ENCODE measurements at regions not wholly inside any gene's neighbourhood (a gene's known extent, or its start where the extent isn't known, plus 50 kb on each side); places are given as distances from the start of the nearest gene placed in this dataset.
A peak's percentile ranks its signal among the peaks of the same experiment; 100 is the strongest.

DNA sequence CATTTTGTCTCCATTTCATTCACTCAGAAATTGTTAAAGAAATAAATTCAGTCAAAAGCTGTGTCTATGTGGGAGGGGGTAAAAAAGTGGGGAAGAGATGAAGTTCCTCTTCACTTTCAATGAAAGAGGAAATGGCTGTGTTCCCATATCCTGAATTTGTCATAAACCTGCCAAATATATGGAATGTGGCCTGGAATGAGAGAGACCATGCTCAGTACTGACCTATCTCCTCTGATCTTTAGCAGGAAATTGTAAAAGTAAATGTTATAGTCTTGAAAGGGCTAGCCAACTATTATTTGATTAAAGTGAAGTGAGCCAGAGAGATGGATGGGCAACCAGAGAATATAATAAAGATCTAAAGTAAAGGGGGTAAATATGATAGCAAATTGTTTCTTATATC lies 130.3 kb upstream of the C21orf91 start:
- TF ChIP-seq, protein P1, sequence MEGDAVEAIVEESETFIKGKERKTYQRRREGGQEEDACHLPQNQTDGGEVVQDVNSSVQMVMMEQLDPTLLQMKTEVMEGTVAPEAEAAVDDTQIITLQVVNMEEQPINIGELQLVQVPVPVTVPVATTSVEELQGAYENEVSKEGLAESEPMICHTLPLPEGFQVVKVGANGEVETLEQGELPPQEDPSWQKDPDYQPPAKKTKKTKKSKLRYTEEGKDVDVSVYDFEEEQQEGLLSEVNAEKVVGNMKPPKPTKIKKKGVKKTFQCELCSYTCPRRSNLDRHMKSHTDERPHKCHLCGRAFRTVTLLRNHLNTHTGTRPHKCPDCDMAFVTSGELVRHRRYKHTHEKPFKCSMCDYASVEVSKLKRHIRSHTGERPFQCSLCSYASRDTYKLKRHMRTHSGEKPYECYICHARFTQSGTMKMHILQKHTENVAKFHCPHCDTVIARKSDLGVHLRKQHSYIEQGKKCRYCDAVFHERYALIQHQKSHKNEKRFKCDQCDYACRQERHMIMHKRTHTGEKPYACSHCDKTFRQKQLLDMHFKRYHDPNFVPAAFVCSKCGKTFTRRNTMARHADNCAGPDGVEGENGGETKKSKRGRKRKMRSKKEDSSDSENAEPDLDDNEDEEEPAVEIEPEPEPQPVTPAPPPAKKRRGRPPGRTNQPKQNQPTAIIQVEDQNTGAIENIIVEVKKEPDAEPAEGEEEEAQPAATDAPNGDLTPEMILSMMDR (IDR thresholded peaks at IDR 0.05; ENCODE audit: low read depth, low read length, missing control alignments) = no peak
- DNase-seq (ENCODE audit: extremely low read depth, low read depth) = no peak
- H3K4me3 ChIP-seq (replicated peaks; ENCODE audit: low read depth, low read length) = no peak overlapping the region

DNA sequence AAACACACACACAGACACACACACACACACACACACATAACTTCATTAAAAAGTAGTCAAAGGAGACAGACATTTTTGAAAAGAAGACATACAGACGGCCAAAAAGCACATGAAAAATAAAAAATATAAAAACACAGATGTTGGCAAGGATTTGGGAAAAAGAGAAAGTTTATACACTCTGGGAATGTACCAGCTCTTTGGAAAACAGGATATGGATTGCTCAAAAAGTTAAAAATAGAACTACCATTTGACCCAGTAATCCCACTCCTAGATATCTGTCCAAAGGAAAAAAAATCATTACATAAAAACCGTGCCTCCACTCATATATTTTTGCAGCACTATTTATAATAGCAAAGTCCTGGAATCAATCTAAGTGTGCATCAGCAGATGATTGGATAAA lies 128.4 kb upstream of the C21orf91 start:
- no peak for DNase-seq (ENCODE audit: extremely low read depth, low read depth)
- H3K4me3 ChIP-seq (replicated peaks; ENCODE audit: low read depth, low read length) = no peak overlapping the region
- TF ChIP-seq, protein P1 (IDR thresholded peaks at IDR 0.05; ENCODE audit: low read depth, low read length, missing control alignments) = no peak

DNA sequence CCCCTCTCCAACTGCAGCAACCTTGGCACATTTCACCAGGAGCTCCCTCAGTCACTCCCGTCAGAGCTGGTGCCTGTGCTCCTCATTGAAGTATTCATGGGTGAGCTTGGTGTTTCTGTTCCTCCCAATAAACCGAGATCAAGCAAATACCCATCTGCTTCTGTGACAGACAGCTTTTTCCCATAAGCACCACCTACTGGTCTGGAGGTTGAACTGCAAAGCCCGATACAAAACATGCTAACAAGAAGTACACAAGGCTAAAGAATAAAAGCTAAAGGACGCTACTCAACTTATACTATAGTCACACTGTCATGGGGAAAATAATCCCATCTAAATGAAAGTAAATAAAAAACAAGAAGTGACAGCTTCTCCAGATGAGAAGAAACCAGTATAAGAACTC lies 111.9 kb upstream of the C21orf91 start:
- H3K4me3 ChIP-seq (replicated peaks; ENCODE audit: low read depth, low read length) = no peak overlapping the region
- no peak for DNase-seq (ENCODE audit: extremely low read depth, low read depth)
- TF ChIP-seq, protein P1 (IDR thresholded peaks at IDR 0.05; ENCODE audit: low read depth, low read length, missing control alignments) = peak; percentile 43

DNA sequence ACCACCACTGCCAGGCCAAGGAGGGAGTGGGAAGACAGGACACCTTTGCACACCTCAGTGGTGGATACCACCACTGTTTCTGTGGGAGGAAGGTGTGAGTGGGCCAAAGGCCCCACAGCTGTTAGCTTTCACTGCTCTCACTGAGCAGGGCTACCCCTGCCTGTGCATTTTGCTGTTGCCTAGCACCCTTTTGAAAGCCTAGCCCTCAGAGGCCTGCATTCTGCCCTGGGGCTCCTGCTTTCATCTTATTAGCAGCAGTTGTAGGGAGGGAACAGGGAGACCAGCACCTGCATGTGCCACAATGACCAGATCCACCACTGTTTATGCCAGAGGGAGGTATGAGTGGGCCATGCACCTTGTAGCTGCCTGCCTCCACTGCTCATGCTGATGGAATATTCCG lies 110.9 kb upstream of the C21orf91 start:
- H3K4me3 ChIP-seq (replicated peaks; ENCODE audit: low read depth, low read length) = no peak overlapping the region
- TF ChIP-seq, protein P1 (IDR thresholded peaks at IDR 0.05; ENCODE audit: low read depth, low read length, missing control alignments) = no peak
- no peak for DNase-seq (ENCODE audit: extremely low read depth, low read depth)

DNA sequence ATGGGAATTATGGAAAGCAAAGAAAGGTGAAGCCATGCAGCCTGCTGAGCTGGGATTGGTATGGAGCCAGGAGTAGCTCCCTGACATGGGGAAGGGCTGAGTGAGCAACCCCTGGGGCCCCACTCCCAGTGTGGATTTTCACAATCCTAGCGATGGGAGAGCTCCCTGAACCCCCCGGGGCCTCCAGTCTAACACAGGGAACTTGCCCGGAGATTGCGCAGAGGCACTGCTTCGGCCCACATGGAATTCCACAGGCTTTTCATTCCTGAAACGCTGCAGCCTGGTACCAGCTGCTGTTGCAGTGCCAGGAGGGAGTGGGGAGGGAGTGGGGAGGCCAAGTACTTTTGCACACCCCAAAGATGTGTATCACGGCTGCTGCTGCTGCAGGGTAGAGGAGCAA lies 110.4 kb upstream of the C21orf91 start:
- no peak for DNase-seq (ENCODE audit: extremely low read depth, low read depth)
- no peak overlapping the region for H3K4me3 ChIP-seq (replicated peaks; ENCODE audit: low read depth, low read length)
- TF ChIP-seq, protein P1 (IDR thresholded peaks at IDR 0.05; ENCODE audit: low read depth, low read length, missing control alignments) = no peak

DNA sequence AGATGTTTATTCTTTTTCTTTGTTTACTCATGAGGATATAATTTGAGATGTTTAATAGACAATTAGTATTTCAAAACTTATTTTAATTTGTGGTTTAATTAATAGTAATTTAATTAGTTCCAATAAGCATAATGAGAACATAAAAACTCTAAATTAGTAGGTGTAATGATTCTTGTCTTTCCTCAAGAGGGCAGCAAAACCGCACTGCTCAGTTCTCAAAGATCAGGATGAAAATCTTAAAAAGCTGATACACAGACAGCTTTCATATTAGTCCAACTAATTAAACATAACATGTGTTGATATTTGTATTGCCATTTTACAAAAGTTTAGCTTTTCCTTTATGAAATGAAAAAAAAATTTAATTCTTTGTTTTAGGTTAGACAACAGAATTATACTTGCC lies 106.7 kb upstream of the C21orf91 start:
- H3K4me3 ChIP-seq (replicated peaks; ENCODE audit: low read depth, low read length) = no peak overlapping the region
- DNase-seq (ENCODE audit: extremely low read depth, low read depth) = no peak
- TF ChIP-seq, protein P1 (IDR thresholded peaks at IDR 0.05; ENCODE audit: low read depth, low read length, missing control alignments) = peak; percentile 57

DNA sequence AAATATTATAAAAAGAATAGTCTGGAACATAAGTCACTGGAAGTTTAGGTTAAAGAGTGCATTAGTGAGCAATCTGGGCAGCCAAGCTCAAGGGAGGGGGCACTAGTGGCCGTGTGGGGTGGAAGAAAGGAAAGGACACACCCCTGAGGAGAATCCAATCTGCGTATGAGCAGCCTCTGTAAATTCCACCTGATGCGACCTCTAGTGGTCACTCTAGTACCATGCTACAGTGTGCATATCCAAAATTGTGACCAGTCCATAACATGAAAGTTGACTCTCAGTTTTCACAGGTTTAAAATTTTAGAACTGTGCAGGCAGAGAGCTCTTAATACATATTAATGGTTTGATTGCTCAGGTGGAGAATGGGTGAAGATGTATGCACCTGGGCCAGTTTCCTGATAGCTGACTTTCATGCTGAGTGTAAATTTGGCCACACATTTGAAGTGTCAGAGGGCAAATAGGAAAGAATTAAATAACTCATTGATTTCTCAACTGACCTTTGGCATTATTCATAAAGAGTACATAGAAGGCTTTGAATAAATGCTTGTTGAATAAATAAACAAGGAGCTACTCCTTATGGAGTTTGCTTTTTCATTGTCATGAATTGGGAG lies 105.9 kb upstream of the C21orf91 start:
- TF ChIP-seq, protein P1 (IDR thresholded peaks at IDR 0.05; ENCODE audit: low read depth, low read length, missing control alignments) = peak; percentile 85
- peak; percentile 72 for DNase-seq (ENCODE audit: extremely low read depth, low read depth)
- no peak overlapping the region for H3K4me3 ChIP-seq (replicated peaks; ENCODE audit: low read depth, low read length)

Measured in HFF-Myc (cell line).